Hepatocyte (in vitro differentiated cells): ENCODE measurements at regions not wholly inside any gene's neighbourhood (a gene's known extent, or its start where the extent isn't known, plus 50 kb on each side); places are given as distances from the start of the nearest gene placed in this dataset.

Experiments
- EZH2 ChIP-seq: fragments of 200-600 bp; sonication (generic); IDR thresholded peaks from 2 replicates; pipeline ENCODE4 v1.6.1; 2016; ENCODE audit warnings: antibody characterized with exemption, mild to moderate bottlenecking, borderline replicate concordance
- EZH2phosphoT487 ChIP-seq: fragments of 200-600 bp; sonication (generic); IDR thresholded peaks from one replicate; pipeline ENCODE4 v1.6.1; 2018; ENCODE audit warnings: antibody characterized with exemption, mild to moderate bottlenecking, low read depth, moderate library complexity; ENCODE audit not compliant: unreplicated experiment, severe bottlenecking
- TF ChIP-seq, protein P1 (sequence below): fragments of 200-600 bp; sonication (generic); IDR thresholded peaks from 2 replicates; pipeline ENCODE4 v1.5.1; 2016; ENCODE audit warnings: antibody characterized with exemption, mild to moderate bottlenecking; ENCODE audit not compliant: poor library complexity

DNA sequence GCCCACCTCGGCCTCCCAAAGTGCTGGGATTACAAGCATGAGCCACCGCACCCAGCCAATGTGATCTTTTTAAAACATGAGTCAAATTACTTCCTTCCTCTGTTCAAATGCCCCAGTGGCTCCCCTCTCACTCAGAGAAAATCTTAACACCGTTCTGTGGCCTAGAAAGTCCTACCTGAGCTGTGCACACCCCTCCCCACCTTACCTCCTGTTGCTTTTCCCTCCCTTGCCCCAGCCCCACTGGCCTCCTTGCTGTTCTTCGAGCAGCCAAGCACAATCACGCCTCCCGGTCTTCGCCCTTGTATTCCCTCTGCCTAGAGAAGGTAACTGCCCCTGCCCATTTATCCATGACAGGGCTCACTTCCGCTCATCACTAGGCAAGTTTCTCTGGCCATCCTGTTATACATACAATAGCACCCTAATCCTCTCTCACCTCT is 62.6 kb upstream of the RPL11 start:
- TF ChIP-seq, protein P1, sequence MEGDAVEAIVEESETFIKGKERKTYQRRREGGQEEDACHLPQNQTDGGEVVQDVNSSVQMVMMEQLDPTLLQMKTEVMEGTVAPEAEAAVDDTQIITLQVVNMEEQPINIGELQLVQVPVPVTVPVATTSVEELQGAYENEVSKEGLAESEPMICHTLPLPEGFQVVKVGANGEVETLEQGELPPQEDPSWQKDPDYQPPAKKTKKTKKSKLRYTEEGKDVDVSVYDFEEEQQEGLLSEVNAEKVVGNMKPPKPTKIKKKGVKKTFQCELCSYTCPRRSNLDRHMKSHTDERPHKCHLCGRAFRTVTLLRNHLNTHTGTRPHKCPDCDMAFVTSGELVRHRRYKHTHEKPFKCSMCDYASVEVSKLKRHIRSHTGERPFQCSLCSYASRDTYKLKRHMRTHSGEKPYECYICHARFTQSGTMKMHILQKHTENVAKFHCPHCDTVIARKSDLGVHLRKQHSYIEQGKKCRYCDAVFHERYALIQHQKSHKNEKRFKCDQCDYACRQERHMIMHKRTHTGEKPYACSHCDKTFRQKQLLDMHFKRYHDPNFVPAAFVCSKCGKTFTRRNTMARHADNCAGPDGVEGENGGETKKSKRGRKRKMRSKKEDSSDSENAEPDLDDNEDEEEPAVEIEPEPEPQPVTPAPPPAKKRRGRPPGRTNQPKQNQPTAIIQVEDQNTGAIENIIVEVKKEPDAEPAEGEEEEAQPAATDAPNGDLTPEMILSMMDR: no peak
- no peak for TF ChIP-seq EZH2phosphoT487
- TF ChIP-seq EZH2: no peak
